K562 (cell line): ENCODE measurements at regions not wholly inside any gene's neighbourhood (a gene's known extent, or its start where the extent isn't known, plus 50 kb on each side); places are given as distances from the start of the nearest gene placed in this dataset.
A peak's percentile ranks its signal among the peaks of the same experiment; 100 is the strongest.

ENCODE experiments used
- ARID1B ChIP-seq: fragments of 450-650 bp; IDR thresholded peaks from 2 replicates; pipeline ENCODE4 v1.6.1; 2016; ENCODE audit warnings: antibody characterized with exemption, mild to moderate bottlenecking, inconsistent platforms
- BACH1 ChIP-seq: fragments of 200-800 bp; sonication (Bioruptor generic); IDR thresholded peaks from 2 replicates; pipeline ENCODE4 v1.6.1; 2016; ENCODE audit warnings: missing genetic modification characterization, missing compliant biosample characterization
- BHLHE40 ChIP-seq: IDR thresholded peaks from 2 replicates; pipeline ENCODE4 v1.6.1; 2011; ENCODE audit warnings: low read length, improper control_type of control experiment
- CC2D1A ChIP-seq: fragments of 450-650 bp; IDR thresholded peaks from 2 replicates; pipeline ENCODE4 v1.6.1; 2017; ENCODE audit warnings: mild to moderate bottlenecking
- CHCHD3 ChIP-seq: fragments of 250-450 bp; sonication (Bioruptor Pico); IDR thresholded peaks from 2 replicates; pipeline ENCODE4 v2.1.2; 2022; ENCODE audit warnings: mild to moderate bottlenecking
- CREB3L1 ChIP-seq: fragments of 450-650 bp; IDR thresholded peaks from 2 replicates; pipeline ENCODE4 v1.6.1; 2014; ENCODE audit warnings: low read depth, mild to moderate bottlenecking, moderate library complexity, borderline replicate concordance
- JUND ChIP-seq, 2 experiments: IDR thresholded peaks; 2 replicates in 1 of 2; 3 replicates in 1 of 2; pipeline ENCODE4 v1.6.1; 2011; ENCODE audit warnings: borderline replicate concordance in 2 of 2, low read depth in 2 of 2, low read length in 2 of 2, improper control_type of control experiment in 1 of 2, missing biosample characterization in 1 of 2, missing genetic modification characterization in 1 of 2, missing genetic modification reagents in 1 of 2
- KAT8 ChIP-seq: fragments of 450-650 bp; IDR thresholded peaks from 2 replicates; pipeline ENCODE4 v1.6.1; 2016; ENCODE audit warnings: low read depth, mild to moderate bottlenecking
- NFE2L1 ChIP-seq: fragments of 450-650 bp; IDR thresholded peaks from 2 replicates; pipeline ENCODE4 v1.6.1; 2016; ENCODE audit warnings: missing genetic modification characterization, low read depth, mild to moderate bottlenecking, missing compliant biosample characterization, moderate library complexity, borderline replicate concordance
- PHB ChIP-seq: fragments of 250-450 bp; sonication (Bioruptor Pico); IDR thresholded peaks from 2 replicates; pipeline ENCODE4 v1.5.0; 2021
- PRMT5 ChIP-seq: sonication (generic); formaldehyde crosslinking; IDR thresholded peaks from 2 replicates; pipeline ENCODE4 v1.5.0; 2020; ENCODE audit warnings: missing genetic modification reagents
- ZNF124 ChIP-seq: sonication (generic); formaldehyde crosslinking; IDR thresholded peaks from 2 replicates; pipeline ENCODE4 v1.8.1; 2022; ENCODE audit warnings: missing genetic modification reagents
- ZNF165 ChIP-seq: fragments of 250-450 bp; sonication (Bioruptor Pico); IDR thresholded peaks from 2 replicates; pipeline ENCODE4 v1.4.0; 2020; ENCODE audit warnings: borderline replicate concordance
- ZNF316 ChIP-seq: fragments of 450-650 bp; IDR thresholded peaks from 2 replicates; pipeline ENCODE4 v1.6.1; 2016
- ZNF384 ChIP-seq: IDR thresholded peaks from 2 replicates; pipeline ENCODE4 v1.6.1; 2012; ENCODE audit warnings: low read depth, low read length, improper control_type of control experiment
- TF ChIP-seq, protein P1 (sequence below), 2 experiments: fragments of 450-650 bp in 1 of 2; sonication (generic) in 1 of 2; formaldehyde crosslinking in 1 of 2; IDR thresholded peaks in 1 of 2; conservative IDR thresholded peaks in 1 of 2; 2 replicates each; pipeline versions ENCODE4 v1.6.1 to v1.8.1; 2016 to 2023; ENCODE audit warnings: mild to moderate bottlenecking in 2 of 2, moderate library complexity in 2 of 2, inconsistent platforms in 1 of 2, missing genetic modification reagents in 1 of 2
- TF ChIP-seq, protein P2 (sequence below), 2 experiments: fragments of 450-650 bp; formaldehyde crosslinking in 1 of 2; IDR thresholded peaks; 2 replicates each; pipeline versions ENCODE4 v1.4.0 to v1.6.1; 2014 to 2020; ENCODE audit warnings: mild to moderate bottlenecking in 2 of 2, borderline replicate concordance in 1 of 2, low read depth in 1 of 2
- TF ChIP-seq, protein P3 (sequence below): sonication (generic); formaldehyde crosslinking; IDR thresholded peaks from 2 replicates; pipeline ENCODE4 v1.8.1; 2022; ENCODE audit warnings: missing genetic modification reagents

- TF ChIP-seq ZNF384 (no peak), ZNF316 (no peak), CHCHD3 (CRISPR knock-in tag) (no peak), CC2D1A (no peak), KAT8 (no peak), PHB (no peak), NFE2L1 (tag) (no peak), ZNF124 (CRISPR knock-in tag) (no peak), CREB3L1 (no peak), ZNF165 (CRISPR knock-in tag) (no peak), PRMT5 (CRISPR knock-in tag) (no peak), BACH1 (tag) (no peak), JUND (IDR thresholded peaks at IDR 0.05; ENCODE audit: borderline replicate concordance, low read depth, low read length) (peak; percentile 77; the same call in 1 of the 2 replicates), JUND (tag; IDR thresholded peaks at IDR 0.05; ENCODE audit: borderline replicate concordance, low read depth, low read length) (peak; percentile 78; the same call in 1 of the 3 replicates), BHLHE40 (peak; percentile 83), ARID1B (0 out of 2 replicates have a peak, but pooled peaks have one; percentile 11)
- TF ChIP-seq, protein P1, sequence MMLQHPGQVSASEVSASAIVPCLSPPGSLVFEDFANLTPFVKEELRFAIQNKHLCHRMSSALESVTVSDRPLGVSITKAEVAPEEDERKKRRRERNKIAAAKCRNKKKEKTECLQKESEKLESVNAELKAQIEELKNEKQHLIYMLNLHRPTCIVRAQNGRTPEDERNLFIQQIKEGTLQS (IDR thresholded peaks at IDR 0.05) = peak; percentile 74
- TF ChIP-seq, protein P1 (CRISPR knock-in tag; conservative IDR thresholded peaks at IDR 0.05) = no peak
- TF ChIP-seq, protein P2, sequence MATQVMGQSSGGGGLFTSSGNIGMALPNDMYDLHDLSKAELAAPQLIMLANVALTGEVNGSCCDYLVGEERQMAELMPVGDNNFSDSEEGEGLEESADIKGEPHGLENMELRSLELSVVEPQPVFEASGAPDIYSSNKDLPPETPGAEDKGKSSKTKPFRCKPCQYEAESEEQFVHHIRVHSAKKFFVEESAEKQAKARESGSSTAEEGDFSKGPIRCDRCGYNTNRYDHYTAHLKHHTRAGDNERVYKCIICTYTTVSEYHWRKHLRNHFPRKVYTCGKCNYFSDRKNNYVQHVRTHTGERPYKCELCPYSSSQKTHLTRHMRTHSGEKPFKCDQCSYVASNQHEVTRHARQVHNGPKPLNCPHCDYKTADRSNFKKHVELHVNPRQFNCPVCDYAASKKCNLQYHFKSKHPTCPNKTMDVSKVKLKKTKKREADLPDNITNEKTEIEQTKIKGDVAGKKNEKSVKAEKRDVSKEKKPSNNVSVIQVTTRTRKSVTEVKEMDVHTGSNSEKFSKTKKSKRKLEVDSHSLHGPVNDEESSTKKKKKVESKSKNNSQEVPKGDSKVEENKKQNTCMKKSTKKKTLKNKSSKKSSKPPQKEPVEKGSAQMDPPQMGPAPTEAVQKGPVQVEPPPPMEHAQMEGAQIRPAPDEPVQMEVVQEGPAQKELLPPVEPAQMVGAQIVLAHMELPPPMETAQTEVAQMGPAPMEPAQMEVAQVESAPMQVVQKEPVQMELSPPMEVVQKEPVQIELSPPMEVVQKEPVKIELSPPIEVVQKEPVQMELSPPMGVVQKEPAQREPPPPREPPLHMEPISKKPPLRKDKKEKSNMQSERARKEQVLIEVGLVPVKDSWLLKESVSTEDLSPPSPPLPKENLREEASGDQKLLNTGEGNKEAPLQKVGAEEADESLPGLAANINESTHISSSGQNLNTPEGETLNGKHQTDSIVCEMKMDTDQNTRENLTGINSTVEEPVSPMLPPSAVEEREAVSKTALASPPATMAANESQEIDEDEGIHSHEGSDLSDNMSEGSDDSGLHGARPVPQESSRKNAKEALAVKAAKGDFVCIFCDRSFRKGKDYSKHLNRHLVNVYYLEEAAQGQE (IDR thresholded peaks at IDR 0.05; ENCODE audit: borderline replicate concordance) = 0 out of 2 replicates have a peak, but pooled peaks have one; percentile 4
- TF ChIP-seq, protein P2 (CRISPR knock-in tag; IDR thresholded peaks at IDR 0.05; ENCODE audit: low read depth) = no peak
- TF ChIP-seq, protein P3, sequence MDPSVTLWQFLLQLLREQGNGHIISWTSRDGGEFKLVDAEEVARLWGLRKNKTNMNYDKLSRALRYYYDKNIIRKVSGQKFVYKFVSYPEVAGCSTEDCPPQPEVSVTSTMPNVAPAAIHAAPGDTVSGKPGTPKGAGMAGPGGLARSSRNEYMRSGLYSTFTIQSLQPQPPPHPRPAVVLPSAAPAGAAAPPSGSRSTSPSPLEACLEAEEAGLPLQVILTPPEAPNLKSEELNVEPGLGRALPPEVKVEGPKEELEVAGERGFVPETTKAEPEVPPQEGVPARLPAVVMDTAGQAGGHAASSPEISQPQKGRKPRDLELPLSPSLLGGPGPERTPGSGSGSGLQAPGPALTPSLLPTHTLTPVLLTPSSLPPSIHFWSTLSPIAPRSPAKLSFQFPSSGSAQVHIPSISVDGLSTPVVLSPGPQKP (CRISPR knock-in tag) = no peak
Observed at GRCh38 chr16:5438591-5438990, 341.0 kb upstream of the EEF2KMT start (continued).
